ENCODE measurements at regions not wholly inside any gene's neighbourhood (a gene's known extent, or its start where the extent isn't known, plus 50 kb on each side); places are given as distances from the start of the nearest gene placed in this dataset.

GRCh38 chr3:82509951-82510603, 748.6 kb upstream of the GBE1 start:
- Histone ChIP-seq H3K4me3 (no peak overlapping the region), H3K36me3 (no peaks in the 10 kb centered on the region), H3K4me1 (no peaks in the 10 kb centered on the region), H3K9me3 (peaks cover 0 to 24% of the 10 kb centered on the region in 2 donors), H3K27ac (no peak overlapping the region), H3K27me3 (no peaks in the 10 kb centered on the region)
- no peak for DNase-seq
- TF ChIP-seq CTCF (IDR thresholded peaks at IDR 0.05): no peak
- no peak for ATAC-seq
- intact Hi-C loops (cut with DNase I): no loop called here

DNA sequence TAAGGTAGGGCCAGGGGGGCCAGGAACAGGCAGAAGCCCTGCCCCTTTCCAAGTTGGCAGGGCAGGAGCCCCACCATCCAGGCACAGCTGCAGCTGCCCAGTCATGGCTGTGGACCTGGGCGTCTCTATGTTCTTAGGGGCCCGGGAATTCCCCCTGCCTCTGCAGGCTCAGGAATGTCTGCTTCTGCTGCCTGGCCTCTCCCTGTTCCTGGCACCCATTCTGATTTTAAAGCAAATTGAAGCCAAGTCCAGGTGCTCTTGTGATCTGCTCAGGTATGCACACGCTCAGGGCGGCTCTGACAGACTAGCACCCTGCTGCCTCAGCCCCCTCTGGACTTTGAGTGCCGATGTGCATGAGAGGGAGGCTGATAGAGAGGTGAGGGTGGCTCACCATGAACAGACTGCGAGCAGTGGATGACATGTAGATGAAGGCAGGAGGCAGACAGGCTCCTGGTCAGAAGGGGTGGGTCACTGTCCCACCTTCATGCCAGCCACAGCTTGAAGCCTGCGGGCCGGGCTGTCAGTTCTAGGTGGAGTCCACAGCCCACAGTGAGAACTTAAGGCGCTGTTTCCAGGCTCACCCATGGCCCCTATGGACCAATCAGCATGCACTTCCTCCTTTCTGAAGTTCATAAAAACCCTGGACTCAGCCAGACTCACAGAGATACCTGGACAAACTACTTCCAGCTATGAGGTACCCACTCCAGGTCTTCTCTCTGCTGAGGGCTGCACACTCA, 747.8 kb upstream of the GBE1 start:
- ATAC-seq (peak; percentile 24), DNase-seq (no peak)
- H3K27ac ChIP-seq: no peak overlapping the region
- no peaks in the 10 kb centered on the region for H3K27me3 ChIP-seq
- H3K36me3 ChIP-seq: no peaks in the 10 kb centered on the region
- H3K4me3 ChIP-seq: no peak overlapping the region
- intact Hi-C loops (cut with DNase I): no loop called here
- TF ChIP-seq CTCF (IDR thresholded peaks at IDR 0.05): no peak
- no peaks in the 10 kb centered on the region for H3K4me1 ChIP-seq
- peaks cover 0 to 24% of the 10 kb centered on the region in 2 donors for H3K9me3 ChIP-seq

- DNase-seq: peak in 1 of 4 donors; percentile 53
- no peak for ATAC-seq
- no peaks in the 10 kb centered on the region for H3K27me3 ChIP-seq
Measured at GRCh38 chr3:82506204-82506603, 744.8 kb upstream of the GBE1 start.

GRCh38 chr3:82505079-82505756, 743.8 kb upstream of the GBE1 start:
- Histone ChIP-seq H3K4me3 (no peak overlapping the region), H3K9me3 (peaks cover 0 to 24% of the 10 kb centered on the region in 2 donors), H3K4me1 (no peaks in the 10 kb centered on the region), H3K27ac (no peak overlapping the region), H3K36me3 (no peaks in the 10 kb centered on the region), H3K27me3 (no peaks in the 10 kb centered on the region)
- ATAC-seq (no peak), DNase-seq (peak in 1 of 4 donors; percentile 60)
- no peak for TF ChIP-seq CTCF (IDR thresholded peaks at IDR 0.05)
- intact Hi-C loops (cut with DNase I): no loop called here

More at GRCh38 chr3:82506204-82506603, 744.8 kb upstream of the GBE1 start:
- H3K36me3 ChIP-seq: no peaks in the 10 kb centered on the region
- no peak overlapping the region for H3K4me3 ChIP-seq
- no peak overlapping the region for H3K27ac ChIP-seq
- no peak for TF ChIP-seq CTCF (IDR thresholded peaks at IDR 0.05)
- H3K9me3 ChIP-seq: peaks cover 0 to 24% of the 10 kb centered on the region in 2 donors
- intact Hi-C loops (cut with DNase I): no loop called here
- no peaks in the 10 kb centered on the region for H3K4me1 ChIP-seq

DNA sequence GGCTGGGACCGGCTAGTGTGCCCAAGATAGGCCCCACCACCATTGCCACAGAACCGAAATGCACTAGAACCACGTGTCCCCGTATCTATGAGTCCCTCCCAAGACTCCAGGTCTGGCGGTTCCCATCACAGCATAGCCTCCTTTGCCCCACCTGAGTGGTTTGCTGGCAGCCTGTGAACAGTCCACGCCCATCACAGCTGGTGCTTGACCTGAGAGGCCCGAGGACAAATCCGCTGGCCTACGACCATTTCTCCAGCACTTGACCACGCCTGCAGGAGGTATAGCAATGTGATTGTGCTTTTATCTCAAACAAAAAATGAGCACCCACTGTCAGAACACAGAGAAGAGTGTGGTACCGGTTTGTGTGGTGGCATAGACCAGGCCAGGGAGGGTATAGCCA, 736.7 kb upstream of the GBE1 start:
- no peaks in the 10 kb centered on the region for H3K27me3 ChIP-seq
- DNase-seq (no peak), ATAC-seq (no peak)
- no peaks in the 10 kb centered on the region for H3K9me3 ChIP-seq
- H3K27ac ChIP-seq: no peak overlapping the region
- intact Hi-C loops (cut with DNase I): no loop called here
- no peak for TF ChIP-seq CTCF (IDR thresholded peaks at IDR 0.05)
- H3K4me3 ChIP-seq: no peak overlapping the region
- no peaks in the 10 kb centered on the region for H3K36me3 ChIP-seq
- no peaks in the 10 kb centered on the region for H3K4me1 ChIP-seq

All from left lung (tissue), 4 donors.